Spleen (tissue), 11 donors: ENCODE measurements at regions not wholly inside any gene's neighbourhood (a gene's known extent, or its start where the extent isn't known, plus 50 kb on each side); places are given as distances from the start of the nearest gene placed in this dataset.

Experiments used
- DNase-seq: peaks from one replicate; pipeline ENCODE4 v3.0.0-alpha.2; 2020
- H3K27ac ChIP-seq, 8 donors: fragments of 200-600 bp; sonication (generic) in 7 of 8; 1 replicate in 4 of 8; 2 replicates in 4 of 8; pipeline versions ENCODE4 v1.5.0 to v1.8.0; 2016 to 2021; ENCODE audit warnings: inconsistent platforms in 4 of 8, mild to moderate bottlenecking in 4 of 8, moderate library complexity in 1 of 8
- H3K27me3 ChIP-seq, 7 donors: fragments of 200-600 bp; sonication (generic) in 6 of 7; replicated peaks in 1 of 7; 1 replicate in 4 of 7; 2 replicates in 3 of 7; pipeline versions ENCODE4 v1.5.0 to v1.8.0; 2016 to 2021; ENCODE audit warnings: inconsistent platforms in 3 of 7, mild to moderate bottlenecking in 1 of 7
- H3K36me3 ChIP-seq, 6 donors: fragments of 200-600 bp; sonication (generic) in 5 of 6; 1 replicate in 4 of 6; 2 replicates in 2 of 6; pipeline versions ENCODE4 v1.5.0 to v1.8.0; 2016 to 2021; ENCODE audit warnings: inconsistent platforms in 2 of 6
- H3K4me1 ChIP-seq, 6 donors: fragments of 200-600 bp; sonication (generic) in 5 of 6; 1 replicate in 3 of 6; 2 replicates in 3 of 6; pipeline versions ENCODE4 v1.5.0 to v1.8.0; 2016 to 2021; ENCODE audit warnings: inconsistent platforms in 3 of 6
- H3K4me3 ChIP-seq, 8 donors: fragments of 200-600 bp; sonication (generic) in 7 of 8; 1 replicate in 4 of 8; 2 replicates in 4 of 8; pipeline versions ENCODE4 v1.5.0 to v1.8.0; 2016 to 2021; ENCODE audit warnings: inconsistent platforms in 4 of 8, mild to moderate bottlenecking in 4 of 8, moderate library complexity in 2 of 8
- H3K9me3 ChIP-seq, 8 donors: fragments of 200-600 bp; sonication (generic) in 7 of 8; 1 replicate in 4 of 8; 2 replicates in 4 of 8; pipeline versions ENCODE4 v1.5.0 to v1.8.0; 2016 to 2021; ENCODE audit warnings: inconsistent platforms in 4 of 8
- CTCF ChIP-seq, 11 experiments: fragments of 200-600 bp in 7 of 11; fragments of 450-650 bp in 4 of 11; sonication (generic) in 4 of 11; IDR thresholded peaks in 8 of 11; conservative IDR thresholded peaks in 3 of 11; 1 replicate in 7 of 11; 2 replicates in 4 of 11; pipeline versions ENCODE4 v1.4.0 to v1.8.0; 2016 to 2021; ENCODE audit warnings: antibody characterized with exemption in 11 of 11, inconsistent platforms in 4 of 11, mild to moderate bottlenecking in 1 of 11
- POLR2A ChIP-seq, 3 donors: fragments of 450-650 bp; IDR thresholded peaks; one replicate each; pipeline ENCODE4 v1.5.1; 2017; ENCODE audit warnings: antibody characterized with exemption in 3 of 3, mild to moderate bottlenecking in 1 of 3
- POLR2AphosphoS5 ChIP-seq, 3 donors: sonication (generic); formaldehyde crosslinking; IDR thresholded peaks; one replicate each; pipeline ENCODE4 v1.5.1; 2017; ENCODE audit warnings: antibody characterized with exemption in 3 of 3
- WGBS, 5 donors: extraction: QIAGEN DNeasy Blood & Tissue Kit in 3 of 5; methylation state at CpG; one replicate each; pipeline versions ENCODE4 v1.1.5 to v1.1.7; 2013 to 2018; 5-methylcytosine and 5-hydroxymethylcytosine counted together
- intact Hi-C: fragments of 100-400 bp; cut with DNase I; formaldehyde crosslinking; loops from one replicate; pipeline ENCODE4 v1.15.0; 2023; ENCODE audit warnings: low total_unique reads
- donor health status: healthy with polysubstance abuse.
- donor health status: DM: no; HTN: no; CAD: no; lungs with moderate emphysema.
- donor health status: DM: no; HTN: no; CAD: no.
- donor health status: Bipolar disorder and iron deficiency.
- donor health status: healthy.
- donor health status: DM: no; HTN: no; CAD: no.
- donor health status: DM: yes; HTN: yes; CAD: no.

DNA sequence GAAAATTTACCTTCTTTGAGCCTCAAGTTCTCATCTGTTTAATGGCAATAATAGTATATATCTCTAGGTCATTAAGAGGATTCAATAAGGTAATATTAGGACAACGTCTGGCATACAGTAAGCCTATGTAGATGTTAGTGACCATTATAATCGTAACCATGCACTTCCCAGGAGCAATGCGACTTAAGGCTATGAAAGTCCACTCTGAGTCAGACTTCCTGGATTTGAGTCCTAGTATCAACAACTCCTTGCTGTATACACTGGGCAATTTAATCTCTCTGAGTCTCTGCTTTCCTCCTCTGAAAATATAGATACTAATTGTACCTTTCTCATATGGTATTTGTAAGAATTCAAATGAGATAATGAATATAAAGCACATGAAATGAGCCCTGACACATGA is 168.1 kb upstream of the HDDC2 start:
- no peak overlapping the region for H3K27ac ChIP-seq
- no peaks in the 10 kb centered on the region for H3K27me3 ChIP-seq
- intact Hi-C loops, result no loop called here
- no peak for DNase-seq
- H3K36me3 ChIP-seq, result no peaks in the 10 kb centered on the region
- H3K4me1 ChIP-seq, result no peaks in the 10 kb centered on the region
- no peak overlapping the region for H3K4me3 ChIP-seq
- WGBS, 5 donors, result 85 to 94% (median 88%) methylated on average over 3 of the region's 3 CpGs
- TF ChIP-seq POLR2A (IDR thresholded peaks at IDR 0.05), result no peak
- no peak for TF ChIP-seq POLR2AphosphoS5 (IDR thresholded peaks at IDR 0.05)
- TF ChIP-seq CTCF (IDR thresholded peaks at IDR 0.05 in 8 of 11, conservative IDR thresholded peaks at IDR 0.05 in 3 of 11), result no peak
- H3K9me3 ChIP-seq, result peaks cover 0 to 7% (median 0%) of the 10 kb centered on the region in 8 donors

GRCh38 chr6:125471667-125472066 is 169.9 kb upstream of the HDDC2 start:
- H3K4me1 ChIP-seq, result no peaks in the 10 kb centered on the region
- H3K9me3 ChIP-seq, result no peaks in the 10 kb centered on the region
- WGBS, 5 donors, result 74 to 97% (median 81%) methylated on average over 1 of the region's 1 CpG
- no peak overlapping the region for H3K4me3 ChIP-seq
- intact Hi-C loops, result no loop called here
- H3K27ac ChIP-seq, result no peak overlapping the region
- no peak for TF ChIP-seq CTCF (IDR thresholded peaks at IDR 0.05 in 8 of 11, conservative IDR thresholded peaks at IDR 0.05 in 3 of 11)
- no peak for TF ChIP-seq POLR2AphosphoS5 (IDR thresholded peaks at IDR 0.05)
- TF ChIP-seq POLR2A (IDR thresholded peaks at IDR 0.05), result no peak
- no peak for DNase-seq
- H3K27me3 ChIP-seq, result no peaks in the 10 kb centered on the region
- H3K36me3 ChIP-seq, result no peaks in the 10 kb centered on the region

DNA sequence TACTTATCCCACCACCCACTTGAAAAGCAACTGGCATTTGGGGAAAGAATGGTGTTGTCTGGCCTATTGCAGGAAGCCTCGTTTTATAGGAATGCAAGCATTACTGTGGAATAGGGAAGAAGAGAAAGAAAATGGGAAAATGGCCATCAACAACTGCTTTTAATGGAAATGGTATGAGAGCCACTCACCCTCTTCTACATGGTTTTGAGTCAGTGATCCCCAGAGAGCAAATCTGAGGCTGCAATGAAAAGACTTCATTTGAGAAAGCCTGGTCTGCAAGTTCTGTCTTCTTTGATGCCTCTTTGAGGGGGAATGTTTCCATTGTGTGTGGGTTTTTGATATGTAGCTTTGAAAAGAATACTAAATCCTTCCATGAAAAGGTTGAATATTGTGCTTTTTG is 172.3 kb upstream of the HDDC2 start:
- no peak for DNase-seq
- H3K27ac ChIP-seq, result no peak overlapping the region
- H3K4me3 ChIP-seq, result no peak overlapping the region
- H3K9me3 ChIP-seq, result no peaks in the 10 kb centered on the region
- H3K27me3 ChIP-seq, result no peaks in the 10 kb centered on the region
- TF ChIP-seq CTCF (IDR thresholded peaks at IDR 0.05 in 8 of 11, conservative IDR thresholded peaks at IDR 0.05 in 3 of 11) (no peak), POLR2AphosphoS5 (IDR thresholded peaks at IDR 0.05) (no peak), POLR2A (IDR thresholded peaks at IDR 0.05) (no peak)
- H3K4me1 ChIP-seq, result no peaks in the 10 kb centered on the region
- 47 to 86% (median 64%) methylated on average over 1 of the region's 1 CpG for WGBS, 5 donors
- no peaks in the 10 kb centered on the region for H3K36me3 ChIP-seq
- intact Hi-C loops, result no loop called here

DNA sequence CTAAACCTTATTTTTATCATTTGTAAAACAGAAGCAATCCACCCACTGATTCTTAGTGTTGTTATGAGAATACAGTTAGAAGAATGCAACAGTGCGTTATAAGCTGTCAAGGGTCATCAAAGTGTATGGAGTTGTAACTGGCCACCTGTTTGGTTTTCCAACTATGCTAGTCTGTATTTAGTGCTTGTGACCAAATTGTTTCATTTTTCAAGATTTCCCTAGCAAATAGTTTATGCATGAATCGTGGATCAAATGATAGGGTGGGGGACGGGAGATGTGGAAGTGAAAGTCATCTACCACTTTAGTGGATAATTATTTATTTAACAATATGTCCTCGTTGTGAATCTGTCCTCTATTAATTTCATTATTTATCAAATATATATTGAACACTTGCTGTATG is 175.4 kb upstream of the HDDC2 start:
- no peak overlapping the region for H3K27ac ChIP-seq
- H3K27me3 ChIP-seq, result no peaks in the 10 kb centered on the region
- TF ChIP-seq POLR2AphosphoS5 (IDR thresholded peaks at IDR 0.05) (no peak), POLR2A (IDR thresholded peaks at IDR 0.05) (no peak), CTCF (IDR thresholded peaks at IDR 0.05 in 8 of 11, conservative IDR thresholded peaks at IDR 0.05 in 3 of 11) (no peak)
- no peaks in the 10 kb centered on the region for H3K36me3 ChIP-seq
- H3K4me3 ChIP-seq, result no peak overlapping the region
- H3K9me3 ChIP-seq, result no peaks in the 10 kb centered on the region
- no peak for DNase-seq
- intact Hi-C loops, result no loop called here
- no peaks in the 10 kb centered on the region for H3K4me1 ChIP-seq
- 69 to 80% (median 76%) methylated on average over 4 of the region's 4 CpGs for WGBS, 5 donors
